ENCODE measurements at regions not wholly inside any gene's neighbourhood (a gene's known extent, or its start where the extent isn't known, plus 50 kb on each side); places are given as distances from the start of the nearest gene placed in this dataset.

- no peak overlapping the region for H3K4me3 Mint-ChIP-seq
- no peak overlapping the region for H3K27ac Mint-ChIP-seq
- no peak for DNase-seq
- H3K27me3 Mint-ChIP-seq, result no peaks in the 10 kb centered on the region
- no peaks in the 10 kb centered on the region for H3K9me3 ChIP-seq (ENCODE audit: control insufficient read depth, low read length, poor library complexity, severe bottlenecking)
- no peaks in the 10 kb centered on the region for H3K36me3 Mint-ChIP-seq (ENCODE audit: low read depth)
- H3K4me1 Mint-ChIP-seq, result no peaks in the 10 kb centered on the region
- ATAC-seq, result no peak
These were observed 352.8 kb upstream of the SEMA6D start for GRCh38 chr15:47364230-47365141.

- Mint-ChIP-seq H3K4me1 (no peaks in the 10 kb centered on the region), H3K4me3 (no peak overlapping the region), H3K27ac (no peak overlapping the region), H3K27me3 (no peaks in the 10 kb centered on the region), H3K36me3 (ENCODE audit: low read depth) (no peaks in the 10 kb centered on the region)
- ATAC-seq (no peak), DNase-seq (no peak)
- no peaks in the 10 kb centered on the region for H3K9me3 ChIP-seq (ENCODE audit: control insufficient read depth, low read length, poor library complexity, severe bottlenecking)
These were observed 350.4 kb upstream of the SEMA6D start for GRCh38 chr15:47366884-47367283.

- no peaks in the 10 kb centered on the region for H3K9me3 ChIP-seq (ENCODE audit: control insufficient read depth, low read length, poor library complexity, severe bottlenecking)
- ATAC-seq (no peak), DNase-seq (no peak)
- Mint-ChIP-seq H3K27me3 (no peaks in the 10 kb centered on the region), H3K36me3 (ENCODE audit: low read depth) (no peaks in the 10 kb centered on the region), H3K4me1 (no peaks in the 10 kb centered on the region), H3K27ac (no peak overlapping the region), H3K4me3 (no peak overlapping the region)
These were observed 349.4 kb upstream of the SEMA6D start for GRCh38 chr15:47367726-47368390.

- no peak for DNase-seq
- Mint-ChIP-seq H3K27ac (no peak overlapping the region), H3K4me1 (no peaks in the 10 kb centered on the region), H3K27me3 (no peaks in the 10 kb centered on the region), H3K4me3 (no peak overlapping the region), H3K36me3 (ENCODE audit: low read depth) (no peaks in the 10 kb centered on the region)
- ATAC-seq, result no peak
- no peaks in the 10 kb centered on the region for H3K9me3 ChIP-seq (ENCODE audit: control insufficient read depth, low read length, poor library complexity, severe bottlenecking)
These were observed 345.4 kb upstream of the SEMA6D start for GRCh38 chr15:47371939-47372338.

- DNase-seq (no peak), ATAC-seq (no peak)
- no peaks in the 10 kb centered on the region for H3K4me1 Mint-ChIP-seq
- H3K27ac Mint-ChIP-seq, result no peak overlapping the region
- no peaks in the 10 kb centered on the region for H3K36me3 Mint-ChIP-seq (ENCODE audit: low read depth)
- H3K9me3 ChIP-seq (ENCODE audit: control insufficient read depth, low read length, poor library complexity, severe bottlenecking), result no peaks in the 10 kb centered on the region
- no peak overlapping the region for H3K4me3 Mint-ChIP-seq
- H3K27me3 Mint-ChIP-seq, result no peaks in the 10 kb centered on the region
These were observed 343.1 kb upstream of the SEMA6D start for GRCh38 chr15:47374222-47374621.

GRCh38 chr15:47376190-47376589, 341.1 kb upstream of the SEMA6D start:
- ATAC-seq (no peak), DNase-seq (no peak)
- Mint-ChIP-seq H3K27ac (no peak overlapping the region), H3K4me3 (no peak overlapping the region), H3K36me3 (ENCODE audit: low read depth) (no peaks in the 10 kb centered on the region), H3K27me3 (no peaks in the 10 kb centered on the region), H3K4me1 (no peaks in the 10 kb centered on the region)
- H3K9me3 ChIP-seq (ENCODE audit: control insufficient read depth, low read length, poor library complexity, severe bottlenecking), result no peaks in the 10 kb centered on the region

- DNase-seq (no peak), ATAC-seq (no peak)
- Mint-ChIP-seq H3K27ac (no peak overlapping the region), H3K27me3 (no peaks in the 10 kb centered on the region), H3K36me3 (ENCODE audit: low read depth) (no peaks in the 10 kb centered on the region), H3K4me3 (no peak overlapping the region), H3K4me1 (no peaks in the 10 kb centered on the region)
- no peaks in the 10 kb centered on the region for H3K9me3 ChIP-seq (ENCODE audit: control insufficient read depth, low read length, poor library complexity, severe bottlenecking)
These were observed 339.8 kb upstream of the SEMA6D start for GRCh38 chr15:47377465-47377864.

- H3K9me3 ChIP-seq (ENCODE audit: control insufficient read depth, low read length, poor library complexity, severe bottlenecking), result no peaks in the 10 kb centered on the region
- Mint-ChIP-seq H3K27ac (no peak overlapping the region), H3K4me1 (no peaks in the 10 kb centered on the region), H3K27me3 (no peaks in the 10 kb centered on the region), H3K36me3 (ENCODE audit: low read depth) (no peaks in the 10 kb centered on the region), H3K4me3 (no peak overlapping the region)
- no peak for DNase-seq
- no peak for ATAC-seq
These were observed 338.8 kb upstream of the SEMA6D start for GRCh38 chr15:47378527-47378926.

- Mint-ChIP-seq H3K36me3 (ENCODE audit: low read depth) (no peaks in the 10 kb centered on the region), H3K4me3 (no peak overlapping the region), H3K27me3 (no peaks in the 10 kb centered on the region), H3K4me1 (no peaks in the 10 kb centered on the region), H3K27ac (no peak overlapping the region)
- ATAC-seq, result no peak
- no peaks in the 10 kb centered on the region for H3K9me3 ChIP-seq (ENCODE audit: control insufficient read depth, low read length, poor library complexity, severe bottlenecking)
- no peak for DNase-seq
These were observed 334.2 kb upstream of the SEMA6D start for GRCh38 chr15:47383102-47383501.

GRCh38 chr15:47383801-47384200, 333.5 kb upstream of the SEMA6D start:
- no peak overlapping the region for H3K4me3 Mint-ChIP-seq
- no peaks in the 10 kb centered on the region for H3K36me3 Mint-ChIP-seq (ENCODE audit: low read depth)
- H3K27ac Mint-ChIP-seq, result no peak overlapping the region
- H3K27me3 Mint-ChIP-seq, result no peaks in the 10 kb centered on the region
- no peak for ATAC-seq
- H3K9me3 ChIP-seq (ENCODE audit: control insufficient read depth, low read length, poor library complexity, severe bottlenecking), result no peaks in the 10 kb centered on the region
- no peaks in the 10 kb centered on the region for H3K4me1 Mint-ChIP-seq
- no peak for DNase-seq

- DNase-seq (no peak), ATAC-seq (no peak)
- H3K4me3 Mint-ChIP-seq, result no peak overlapping the region
- H3K27ac Mint-ChIP-seq, result no peak overlapping the region
- H3K9me3 ChIP-seq (ENCODE audit: control insufficient read depth, low read length, poor library complexity, severe bottlenecking), result no peaks in the 10 kb centered on the region
- H3K36me3 Mint-ChIP-seq (ENCODE audit: low read depth), result no peaks in the 10 kb centered on the region
- no peaks in the 10 kb centered on the region for H3K27me3 Mint-ChIP-seq
- no peaks in the 10 kb centered on the region for H3K4me1 Mint-ChIP-seq
These were observed 333.0 kb upstream of the SEMA6D start for GRCh38 chr15:47384341-47384740.

GRCh38 chr15:47384776-47385175, 332.5 kb upstream of the SEMA6D start:
- ATAC-seq, result no peak
- H3K4me1 Mint-ChIP-seq, result no peaks in the 10 kb centered on the region

GRCh38 chr15:47386459-47386858, 330.8 kb upstream of the SEMA6D start:
- no peak overlapping the region for H3K4me3 Mint-ChIP-seq
- ATAC-seq (no peak), DNase-seq (no peak)
- no peaks in the 10 kb centered on the region for H3K27me3 Mint-ChIP-seq
- H3K4me1 Mint-ChIP-seq, result no peaks in the 10 kb centered on the region
- H3K9me3 ChIP-seq (ENCODE audit: control insufficient read depth, low read length, poor library complexity, severe bottlenecking), result no peaks in the 10 kb centered on the region
- H3K36me3 Mint-ChIP-seq (ENCODE audit: low read depth), result no peaks in the 10 kb centered on the region
- no peak overlapping the region for H3K27ac Mint-ChIP-seq

More at GRCh38 chr15:47384776-47385175, 332.5 kb upstream of the SEMA6D start:
- H3K27ac Mint-ChIP-seq, result no peak overlapping the region
- H3K9me3 ChIP-seq (ENCODE audit: control insufficient read depth, low read length, poor library complexity, severe bottlenecking), result no peaks in the 10 kb centered on the region
- H3K4me3 Mint-ChIP-seq, result no peak overlapping the region
- no peaks in the 10 kb centered on the region for H3K27me3 Mint-ChIP-seq
- H3K36me3 Mint-ChIP-seq (ENCODE audit: low read depth), result no peaks in the 10 kb centered on the region
- no peak for DNase-seq

- ATAC-seq (no peak), DNase-seq (no peak)
- no peaks in the 10 kb centered on the region for H3K9me3 ChIP-seq (ENCODE audit: control insufficient read depth, low read length, poor library complexity, severe bottlenecking)
- Mint-ChIP-seq H3K4me1 (no peaks in the 10 kb centered on the region), H3K27me3 (no peaks in the 10 kb centered on the region), H3K36me3 (ENCODE audit: low read depth) (no peaks in the 10 kb centered on the region), H3K27ac (no peak overlapping the region), H3K4me3 (no peak overlapping the region)
These were observed 329.0 kb upstream of the SEMA6D start for GRCh38 chr15:47388299-47388698.
